ENCODE measurements at regions not wholly inside any gene's neighbourhood (a gene's known extent, or its start where the extent isn't known, plus 50 kb on each side); places are given as distances from the start of the nearest gene placed in this dataset.

- Histone ChIP-seq H3K36me3 (no peaks in the 10 kb centered on the region), H3K27ac (peak overlapping the region in 1 of 4 donors; percentile 56), H3K27me3 (no peaks in the 10 kb centered on the region), H3K9me3 (no peaks in the 10 kb centered on the region), H3K4me3 (no peak overlapping the region), H3K4me1 (no peaks in the 10 kb centered on the region)
- TF ChIP-seq CTCF (IDR thresholded peaks at IDR 0.05) = no peak
- no peak for TF ChIP-seq POLR2A (IDR thresholded peaks at IDR 0.05)
- no peak for DNase-seq
Measured at GRCh38 chr21:26784974-26785373, 60.2 kb downstream of the ADAMTS1 start.

DNA sequence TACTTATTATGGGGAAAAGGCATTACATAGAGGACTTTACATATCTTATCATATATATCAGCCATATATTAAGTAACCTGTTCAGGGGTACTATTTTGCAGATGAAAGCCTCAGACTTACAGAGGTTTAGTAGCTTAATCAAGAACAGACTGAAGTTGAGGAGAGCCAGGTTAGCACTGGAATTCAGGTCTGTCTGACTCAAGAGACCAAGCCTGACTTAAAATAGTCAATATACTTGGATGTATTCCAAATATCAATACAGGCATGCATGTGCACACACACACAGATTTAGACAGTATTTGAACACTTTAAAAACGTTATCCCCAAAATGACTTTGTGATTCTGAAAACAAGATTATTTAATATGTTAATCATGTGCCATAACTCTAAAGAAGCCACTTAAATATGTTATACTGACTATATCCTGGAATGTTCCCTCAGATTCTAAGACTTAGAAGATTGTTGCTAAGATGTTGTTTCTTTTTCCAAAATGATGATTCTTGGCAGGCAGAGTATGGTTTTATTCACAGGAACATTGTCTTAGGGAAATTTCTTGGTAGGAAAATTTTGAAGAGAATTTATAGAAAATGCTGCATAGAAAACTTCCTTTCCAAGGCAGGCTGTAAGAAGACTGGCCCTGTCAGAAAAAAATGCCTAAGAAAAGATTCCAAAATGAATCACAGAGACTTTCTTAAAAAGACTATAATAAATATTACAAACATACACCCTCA lies 61.6 kb downstream of the ADAMTS1 start:
- Histone ChIP-seq H3K9me3 (no peaks in the 10 kb centered on the region), H3K4me1 (no peaks in the 10 kb centered on the region), H3K27ac (peak overlapping the region in 1 of 4 donors; percentile 56), H3K27me3 (no peaks in the 10 kb centered on the region), H3K36me3 (no peaks in the 10 kb centered on the region), H3K4me3 (no peak overlapping the region)
- no peak for TF ChIP-seq CTCF (IDR thresholded peaks at IDR 0.05)
- TF ChIP-seq POLR2A (IDR thresholded peaks at IDR 0.05) = no peak
- DNase-seq = no peak

- Histone ChIP-seq H3K27me3 (no peaks in the 10 kb centered on the region), H3K4me3 (no peak overlapping the region), H3K36me3 (no peaks in the 10 kb centered on the region), H3K9me3 (no peaks in the 10 kb centered on the region), H3K4me1 (no peaks in the 10 kb centered on the region), H3K27ac (peak overlapping the region in 3 of 4 donors; percentile 25 to 56 (median 46))
- no peak for DNase-seq
- TF ChIP-seq POLR2A (IDR thresholded peaks at IDR 0.05) (no peak), CTCF (IDR thresholded peaks at IDR 0.05) (no peak)
Measured at GRCh38 chr21:26782747-26783146, 62.5 kb downstream of the ADAMTS1 start.

DNA sequence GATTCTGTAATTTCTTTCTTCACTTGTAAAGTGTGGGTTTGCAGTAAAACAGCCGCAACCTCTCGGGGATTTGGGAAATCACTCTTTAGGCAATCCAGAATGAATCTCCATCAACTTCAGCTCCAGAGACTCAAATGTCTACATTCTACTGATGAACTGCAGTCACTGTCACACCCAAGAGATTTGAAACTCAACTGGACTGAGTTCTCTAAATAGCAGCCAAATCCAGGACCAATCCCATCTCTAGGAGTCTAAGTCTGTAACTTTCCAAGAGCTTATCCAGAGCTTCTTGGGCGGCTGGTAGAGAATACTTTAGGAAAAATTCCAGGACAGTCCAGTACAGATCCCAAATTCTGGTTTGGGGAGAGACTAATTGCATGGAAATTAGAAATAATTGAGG lies 62.9 kb downstream of the ADAMTS1 start:
- TF ChIP-seq POLR2A (IDR thresholded peaks at IDR 0.05) (no peak), CTCF (IDR thresholded peaks at IDR 0.05) (no peak)
- peak overlapping the region in 3 of 4 donors; percentile 25 to 56 (median 46) for H3K27ac ChIP-seq

DNA sequence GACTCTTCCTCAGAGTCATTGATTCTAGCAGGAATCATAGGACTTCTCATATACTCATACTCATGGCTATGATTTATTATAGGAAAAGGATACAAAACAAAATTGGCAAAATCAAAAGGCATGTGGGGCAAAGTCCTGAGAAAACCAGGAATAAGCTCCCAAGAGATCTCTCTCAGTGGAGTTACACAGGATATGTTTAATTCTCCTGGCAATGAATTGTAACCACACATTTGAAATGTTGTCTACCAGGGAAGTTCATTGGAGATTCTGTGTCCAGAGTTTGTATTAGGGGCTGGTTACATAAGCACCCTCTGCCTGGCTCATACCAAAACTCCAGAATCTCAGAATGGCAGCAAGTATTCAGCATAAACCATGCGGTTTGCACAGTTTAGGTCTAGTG lies 63.9 kb downstream of the ADAMTS1 start:
- Histone ChIP-seq H3K27ac (no peak overlapping the region), H3K27me3 (no peaks in the 10 kb centered on the region), H3K9me3 (no peaks in the 10 kb centered on the region), H3K36me3 (no peaks in the 10 kb centered on the region), H3K4me1 (no peaks in the 10 kb centered on the region), H3K4me3 (no peak overlapping the region)
- no peak for DNase-seq
- TF ChIP-seq POLR2A (IDR thresholded peaks at IDR 0.05) = no peak
- TF ChIP-seq CTCF (IDR thresholded peaks at IDR 0.05) = no peak

More for the DNA sequence above, 62.9 kb downstream of the ADAMTS1 start:
- Histone ChIP-seq H3K9me3 (no peaks in the 10 kb centered on the region), H3K4me3 (no peak overlapping the region), H3K4me1 (no peaks in the 10 kb centered on the region), H3K36me3 (no peaks in the 10 kb centered on the region), H3K27me3 (no peaks in the 10 kb centered on the region)
- no peak for DNase-seq
